Peyer's patch (tissue), 4 donors: ENCODE measurements at regions not wholly inside any gene's neighbourhood (a gene's known extent, or its start where the extent isn't known, plus 50 kb on each side); places are given as distances from the start of the nearest gene placed in this dataset.

ENCODE experiments used
- DNase-seq, 3 donors: peaks; one replicate each; pipeline ENCODE4 v3.0.0-alpha.2; 2017 to 2019
- H3K27ac ChIP-seq, 4 donors: fragments of 200-600 bp; sonication (generic); one replicate each; pipeline ENCODE4 v1.5.1; 2016 to 2019
- H3K27me3 ChIP-seq, 2 donors: fragments of 200-600 bp; sonication (generic); one replicate each; pipeline ENCODE4 v1.5.1; 2019
- H3K36me3 ChIP-seq, 3 donors: fragments of 200-600 bp; sonication (generic); one replicate each; pipeline ENCODE4 v1.5.1; 2016 to 2019
- H3K4me1 ChIP-seq, 4 donors: fragments of 200-600 bp; sonication (generic); one replicate each; pipeline ENCODE4 v1.5.1; 2016 to 2019
- H3K4me3 ChIP-seq, 4 donors: fragments of 200-600 bp; sonication (generic); 1 replicate in 3 of 4; 2 replicates in 1 of 4; pipeline ENCODE4 v1.5.1; 2016 to 2019; ENCODE audit warnings: mild to moderate bottlenecking in 1 of 4
- H3K9me3 ChIP-seq, 4 donors: fragments of 200-600 bp; sonication (generic); one replicate each; pipeline ENCODE4 v1.5.1; 2016 to 2019; ENCODE audit warnings: mild to moderate bottlenecking in 1 of 4
- POLR2A ChIP-seq, 2 donors: fragments of 450-650 bp; IDR thresholded peaks; one replicate each; pipeline ENCODE4 v1.5.1; 2017; ENCODE audit warnings: antibody characterized with exemption in 2 of 2, mild to moderate bottlenecking in 2 of 2, moderate library complexity in 2 of 2
- TF ChIP-seq, protein P1 (sequence below), 6 experiments: fragments of 450-650 bp in 4 of 6; fragments of 200-600 bp in 2 of 6; sonication (generic) in 1 of 6; IDR thresholded peaks; one replicate each; pipeline ENCODE4 v1.5.1; 2017 to 2019; ENCODE audit warnings: antibody characterized with exemption in 6 of 6, mild to moderate bottlenecking in 3 of 6, moderate library complexity in 1 of 6

DNA sequence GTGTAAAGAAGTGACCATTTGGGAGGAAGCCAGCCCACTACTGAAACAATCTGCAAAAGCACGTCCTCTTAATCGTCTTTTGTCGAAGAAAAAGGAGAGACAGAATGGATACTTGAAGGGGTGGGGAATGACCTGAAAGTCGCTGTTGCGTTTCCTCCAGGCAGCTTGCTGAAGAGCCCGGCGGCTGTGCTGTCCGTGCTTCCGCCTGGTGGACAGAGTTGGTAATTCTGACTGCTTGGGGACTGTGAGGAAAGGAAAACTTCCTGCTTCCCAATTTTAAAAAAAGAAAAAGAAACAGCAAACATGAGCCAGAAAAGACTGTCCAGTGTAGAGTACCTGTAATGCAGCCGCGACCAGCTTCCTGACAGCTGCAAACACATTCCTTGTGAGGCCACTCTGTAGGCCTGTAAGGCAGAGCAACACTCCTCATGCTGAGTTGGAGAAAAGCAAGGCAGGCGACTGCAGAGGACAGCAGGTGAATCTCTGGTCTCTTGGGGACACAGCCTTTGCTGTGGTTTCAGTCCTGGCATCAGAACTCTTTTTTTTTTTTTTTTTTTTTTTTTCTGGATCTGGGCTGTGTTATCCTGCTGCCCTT is 251.1 kb upstream of the TBX18 start:
- no peak overlapping the region for H3K4me3 ChIP-seq
- H3K36me3 ChIP-seq = no peaks in the 10 kb centered on the region
- no peaks in the 10 kb centered on the region for H3K4me1 ChIP-seq
- no peak for TF ChIP-seq POLR2A (IDR thresholded peaks at IDR 0.05)
- TF ChIP-seq, protein P1, sequence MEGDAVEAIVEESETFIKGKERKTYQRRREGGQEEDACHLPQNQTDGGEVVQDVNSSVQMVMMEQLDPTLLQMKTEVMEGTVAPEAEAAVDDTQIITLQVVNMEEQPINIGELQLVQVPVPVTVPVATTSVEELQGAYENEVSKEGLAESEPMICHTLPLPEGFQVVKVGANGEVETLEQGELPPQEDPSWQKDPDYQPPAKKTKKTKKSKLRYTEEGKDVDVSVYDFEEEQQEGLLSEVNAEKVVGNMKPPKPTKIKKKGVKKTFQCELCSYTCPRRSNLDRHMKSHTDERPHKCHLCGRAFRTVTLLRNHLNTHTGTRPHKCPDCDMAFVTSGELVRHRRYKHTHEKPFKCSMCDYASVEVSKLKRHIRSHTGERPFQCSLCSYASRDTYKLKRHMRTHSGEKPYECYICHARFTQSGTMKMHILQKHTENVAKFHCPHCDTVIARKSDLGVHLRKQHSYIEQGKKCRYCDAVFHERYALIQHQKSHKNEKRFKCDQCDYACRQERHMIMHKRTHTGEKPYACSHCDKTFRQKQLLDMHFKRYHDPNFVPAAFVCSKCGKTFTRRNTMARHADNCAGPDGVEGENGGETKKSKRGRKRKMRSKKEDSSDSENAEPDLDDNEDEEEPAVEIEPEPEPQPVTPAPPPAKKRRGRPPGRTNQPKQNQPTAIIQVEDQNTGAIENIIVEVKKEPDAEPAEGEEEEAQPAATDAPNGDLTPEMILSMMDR (IDR thresholded peaks at IDR 0.05) = peak in 2 of 6 experiments; percentile 33 to 37
- DNase-seq = no peak
- H3K27ac ChIP-seq = no peak overlapping the region
- H3K9me3 ChIP-seq = no peaks in the 10 kb centered on the region
- H3K27me3 ChIP-seq = no peaks in the 10 kb centered on the region

DNA sequence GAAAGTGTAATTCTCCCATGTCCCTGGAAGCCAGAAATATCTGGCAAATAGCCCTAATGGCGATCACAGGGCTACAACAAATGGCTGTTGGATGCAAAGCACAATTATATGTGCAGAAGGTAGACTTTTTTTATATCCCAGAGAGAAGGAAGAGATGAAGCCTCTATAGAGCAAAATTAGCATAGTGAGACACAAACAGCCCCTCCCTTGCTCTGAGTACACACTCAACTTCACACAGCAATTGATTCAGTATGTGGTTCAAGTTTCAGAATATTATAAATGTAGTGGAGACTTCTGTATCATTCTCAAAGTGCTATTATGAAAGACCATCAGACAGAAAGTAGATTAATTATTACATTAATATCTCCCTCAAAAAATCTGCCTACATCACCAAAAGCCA is 246.5 kb upstream of the TBX18 start:
- H3K27me3 ChIP-seq = no peaks in the 10 kb centered on the region
- H3K36me3 ChIP-seq = no peaks in the 10 kb centered on the region
- DNase-seq = no peak
- H3K4me3 ChIP-seq = no peak overlapping the region
- no peaks in the 10 kb centered on the region for H3K4me1 ChIP-seq
- TF ChIP-seq, protein P1 (IDR thresholded peaks at IDR 0.05) = no peak
- no peak for TF ChIP-seq POLR2A (IDR thresholded peaks at IDR 0.05)
- no peak overlapping the region for H3K27ac ChIP-seq
- H3K9me3 ChIP-seq = no peaks in the 10 kb centered on the region

DNA sequence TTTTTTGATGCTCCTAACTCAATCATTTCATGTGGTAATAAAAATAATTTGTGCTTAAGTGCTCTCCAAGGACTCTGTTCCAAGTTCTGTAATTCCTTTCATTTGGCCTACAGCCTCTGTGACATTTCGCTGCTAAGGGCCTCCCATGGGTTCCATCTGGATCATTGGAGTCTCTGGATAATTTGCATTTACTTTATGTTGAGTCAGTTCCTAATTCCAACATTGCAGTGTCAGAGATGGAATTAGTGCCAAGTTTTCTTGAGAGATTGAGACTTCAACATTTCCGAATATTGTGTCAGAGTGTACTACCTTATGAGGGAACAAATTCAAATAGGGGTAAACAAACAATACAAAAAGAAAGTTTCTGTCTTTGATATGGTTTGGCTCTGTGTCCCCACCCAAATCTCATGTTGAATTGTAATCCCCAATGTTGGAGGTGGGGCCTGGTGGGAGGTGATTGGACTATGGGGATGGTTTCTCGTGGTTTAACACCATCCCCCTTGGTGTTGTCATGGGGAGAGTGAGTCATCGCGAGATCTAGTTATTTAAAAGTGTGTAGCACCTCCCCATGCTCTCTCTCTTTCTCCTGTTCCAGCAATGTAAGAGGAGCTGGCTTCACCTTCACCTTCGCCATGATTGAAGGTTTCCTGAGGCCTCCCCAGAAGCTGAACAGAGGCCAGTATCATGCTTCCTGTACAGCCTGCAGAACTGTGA is 244.1 kb upstream of the TBX18 start:
- DNase-seq = no peak
- TF ChIP-seq POLR2A (IDR thresholded peaks at IDR 0.05) = no peak
- TF ChIP-seq, protein P1 (IDR thresholded peaks at IDR 0.05) = no peak
- Histone ChIP-seq H3K27me3 (no peaks in the 10 kb centered on the region), H3K36me3 (no peaks in the 10 kb centered on the region), H3K4me1 (no peaks in the 10 kb centered on the region), H3K4me3 (no peak overlapping the region), H3K27ac (no peak overlapping the region), H3K9me3 (no peaks in the 10 kb centered on the region)

DNA sequence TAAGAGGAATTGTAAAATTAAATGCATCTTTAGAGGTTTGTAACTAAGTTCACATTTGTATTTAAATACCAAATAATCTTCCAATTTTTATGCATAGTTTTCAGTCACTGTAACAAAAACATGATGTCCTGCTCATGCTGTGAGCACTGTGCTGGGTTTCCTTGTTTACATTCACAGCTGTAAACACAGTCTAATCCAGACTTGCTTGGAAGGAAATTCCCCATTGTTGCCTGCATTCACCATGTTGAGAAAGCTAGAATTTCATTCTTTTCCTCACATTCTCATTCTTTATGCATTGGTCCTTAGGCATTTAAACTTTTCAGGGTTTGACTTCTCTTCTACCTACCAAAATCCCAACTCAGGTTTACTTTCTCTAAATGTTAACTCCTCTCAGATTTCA is 242.0 kb upstream of the TBX18 start:
- no peaks in the 10 kb centered on the region for H3K27me3 ChIP-seq
- no peaks in the 10 kb centered on the region for H3K36me3 ChIP-seq
- H3K9me3 ChIP-seq = no peaks in the 10 kb centered on the region
- no peak for DNase-seq
- H3K27ac ChIP-seq = no peak overlapping the region
- H3K4me1 ChIP-seq = no peaks in the 10 kb centered on the region
- H3K4me3 ChIP-seq = no peak overlapping the region
- TF ChIP-seq, protein P1 (IDR thresholded peaks at IDR 0.05) = no peak
- TF ChIP-seq POLR2A (IDR thresholded peaks at IDR 0.05) = no peak

DNA sequence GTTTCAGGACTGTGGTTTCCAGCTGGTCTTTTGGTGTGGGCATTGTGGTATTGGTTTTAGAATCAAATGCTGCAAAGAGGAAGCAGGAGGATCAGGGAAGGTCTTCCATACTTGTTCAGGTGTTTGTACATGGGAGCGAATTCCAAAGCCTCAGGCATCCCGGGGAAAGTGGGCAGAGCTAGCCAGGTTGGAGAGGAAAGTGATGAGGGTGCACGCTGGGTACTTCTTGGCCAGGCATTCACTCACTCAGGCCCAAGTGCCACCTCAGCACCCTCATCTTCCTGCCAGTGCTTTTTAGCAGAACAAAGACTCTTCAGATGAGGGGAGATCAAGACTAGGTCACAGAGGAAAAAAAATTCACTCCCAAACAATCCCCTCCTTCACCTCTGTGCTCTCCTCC is 241.1 kb upstream of the TBX18 start:
- Histone ChIP-seq H3K9me3 (no peaks in the 10 kb centered on the region), H3K4me3 (no peak overlapping the region), H3K27me3 (no peaks in the 10 kb centered on the region), H3K36me3 (no peaks in the 10 kb centered on the region), H3K27ac (no peak overlapping the region), H3K4me1 (no peaks in the 10 kb centered on the region)
- TF ChIP-seq POLR2A (IDR thresholded peaks at IDR 0.05) = no peak
- TF ChIP-seq, protein P1 (IDR thresholded peaks at IDR 0.05) = no peak
- DNase-seq = no peak
